GM23338 (cell line): ENCODE measurements at regions not wholly inside any gene's neighbourhood (a gene's known extent, or its start where the extent isn't known, plus 50 kb on each side); places are given as distances from the start of the nearest gene placed in this dataset.

Experiments
- ATAC-seq: fragments of 200-7000 bp; cut with Tn5 transposase; 3 replicates; pipeline ENCODE4 v1.9.1; 2020
- DNase-seq: peaks from one replicate; pipeline ENCODE4 v3.0.0-alpha.2; 2015; ENCODE audit warnings: low spot score
- H2AFZ ChIP-seq: fragments of 200-600 bp; sonication (generic); 2 replicates; pipeline ENCODE4 v1.8.0; 2016; ENCODE audit warnings: antibody characterized with exemption, mild to moderate bottlenecking, moderate library complexity
- H3F3A ChIP-seq: fragments of 200-600 bp; sonication (generic); replicated peaks from 2 replicates; pipeline ENCODE4 v1.8.0; 2017; ENCODE audit warnings: antibody characterized with exemption, mixed run types, low read depth
- H3K27ac ChIP-seq: fragments of 200-600 bp; sonication (generic); 2 replicates; pipeline ENCODE4 v1.6.1; 2016; ENCODE audit warnings: low read depth
- H3K27me3 ChIP-seq: fragments of 200-600 bp; sonication (generic); 2 replicates; pipeline ENCODE4 v1.8.0; 2016; ENCODE audit warnings: mild to moderate bottlenecking, mixed run types, moderate library complexity; ENCODE audit not compliant: insufficient read depth
- H3K36me3 ChIP-seq: fragments of 200-600 bp; sonication (generic); 2 replicates; pipeline ENCODE4 v1.8.0; 2016; ENCODE audit warnings: mild to moderate bottlenecking; ENCODE audit not compliant: insufficient read depth
- H3K4me1 ChIP-seq: fragments of 200-600 bp; sonication (generic); 2 replicates; pipeline ENCODE4 v1.8.0; 2016; ENCODE audit warnings: mild to moderate bottlenecking, moderate library complexity; ENCODE audit not compliant: insufficient read depth
- H3K4me2 ChIP-seq: fragments of 200-600 bp; sonication (generic); 2 replicates; pipeline ENCODE4 v1.7.1; 2017; ENCODE audit warnings: mixed run types
- H3K4me3 ChIP-seq: fragments of 200-600 bp; sonication (generic); 2 replicates; pipeline ENCODE4 v1.6.1; 2016; ENCODE audit warnings: mixed run types
- H3K79me2 ChIP-seq: fragments of 200-600 bp; sonication (generic); replicated peaks from 2 replicates; pipeline ENCODE4 v1.8.0; 2017; ENCODE audit warnings: mild to moderate bottlenecking; ENCODE audit not compliant: insufficient read depth
- H3K9me2 ChIP-seq: fragments of 200-600 bp; sonication (generic); 2 replicates; pipeline ENCODE4 v1.8.0; 2017; ENCODE audit not compliant: insufficient read depth
- H4K20me1 ChIP-seq: fragments of 200-600 bp; sonication (generic); replicated peaks from 2 replicates; pipeline ENCODE4 v1.8.0; 2017; ENCODE audit warnings: mild to moderate bottlenecking; ENCODE audit not compliant: insufficient read depth
- H3K27ac Mint-ChIP-seq: 2 replicates; pipeline ENCODE4 v1.8.0; 2020; ENCODE audit warnings: inconsistent platforms, mild to moderate bottlenecking, moderate library complexity, mixed read lengths
- H3K27me3 Mint-ChIP-seq: 3 replicates; pipeline ENCODE4 v1.8.0; 2022; ENCODE audit warnings: low read depth, mild to moderate bottlenecking, moderate library complexity, mixed read lengths, inconsistent platforms; ENCODE audit not compliant: insufficient read depth, poor library complexity
- H3K36me3 Mint-ChIP-seq: 3 replicates; pipeline ENCODE4 v1.8.0; 2021; ENCODE audit warnings: low read depth, mild to moderate bottlenecking, inconsistent platforms, moderate library complexity, mixed read lengths
- H3K4me1 Mint-ChIP-seq: 3 replicates; pipeline ENCODE4 v1.8.0; 2020; ENCODE audit warnings: mild to moderate bottlenecking, inconsistent platforms, mixed read lengths
- H3K4me3 Mint-ChIP-seq: 3 replicates; pipeline ENCODE4 v1.8.0; 2021; ENCODE audit warnings: moderate library complexity, mild to moderate bottlenecking, inconsistent platforms, mixed read lengths
- H3K9me3 Mint-ChIP-seq: 3 replicates; pipeline ENCODE4 v1.8.0; 2020; ENCODE audit warnings: moderate library complexity, mild to moderate bottlenecking, inconsistent platforms, mixed read lengths
- CREB1 ChIP-seq: fragments of 250-450 bp; sonication (Bioruptor Pico); IDR thresholded peaks from 2 replicates; pipeline ENCODE4 v1.5.0; 2020; ENCODE audit warnings: low read depth, mild to moderate bottlenecking, moderate library complexity
- CTCF ChIP-seq, 2 experiments: fragments of 200-600 bp in 1 of 2; sonication (generic) in 1 of 2; conservative IDR thresholded peaks; 2 replicates each; pipeline versions ENCODE4 v1.5.1 to v1.6.1; 2016 to 2017; ENCODE audit warnings: antibody characterized with exemption in 2 of 2, low read depth in 2 of 2, mild to moderate bottlenecking in 2 of 2, moderate library complexity in 1 of 2
- ETS1 ChIP-seq: IDR thresholded peaks from 2 replicates; pipeline ENCODE4 v1.6.1; 2016; ENCODE audit warnings: antibody characterized with exemption
- EZH2 ChIP-seq: fragments of 200-600 bp; sonication (generic); IDR thresholded peaks from one replicate; pipeline ENCODE4 v1.8.0; 2017; ENCODE audit warnings: antibody characterized with exemption, mild to moderate bottlenecking, low read depth; ENCODE audit not compliant: unreplicated experiment
- EZH2phosphoT487 ChIP-seq: fragments of 200-600 bp; sonication (generic); IDR thresholded peaks from one replicate; pipeline ENCODE4 v1.8.1; 2018; ENCODE audit warnings: antibody characterized with exemption; ENCODE audit not compliant: unreplicated experiment
- JUNB ChIP-seq: IDR thresholded peaks from one replicate; pipeline ENCODE4 v1.6.1; 2016; ENCODE audit warnings: antibody characterized with exemption; ENCODE audit not compliant: unreplicated experiment
- NANOG ChIP-seq: IDR thresholded peaks from 2 replicates; pipeline ENCODE4 v1.6.1; 2016; ENCODE audit warnings: antibody characterized with exemption, borderline replicate concordance
- POLR2AphosphoS5 ChIP-seq: IDR thresholded peaks from 2 replicates; pipeline ENCODE4 v1.6.1; 2016; ENCODE audit warnings: antibody characterized with exemption, low read depth
- REST ChIP-seq: IDR thresholded peaks from one replicate; pipeline ENCODE4 v1.6.1; 2018; ENCODE audit warnings: antibody characterized with exemption; ENCODE audit not compliant: unreplicated experiment
- STAT1 ChIP-seq: IDR thresholded peaks from one replicate; pipeline ENCODE4 v1.6.1; 2016; ENCODE audit warnings: antibody characterized with exemption; ENCODE audit not compliant: unreplicated experiment
- ZNF114 ChIP-seq: fragments of 250-450 bp; sonication (Bioruptor Pico); IDR thresholded peaks from 2 replicates; pipeline ENCODE4 v1.5.0; 2020; ENCODE audit warnings: mild to moderate bottlenecking, moderate library complexity
- ZNF331 ChIP-seq: fragments of 250-450 bp; sonication (Bioruptor Pico); IDR thresholded peaks from 2 replicates; pipeline ENCODE4 v1.5.0; 2020; ENCODE audit warnings: low read depth, mild to moderate bottlenecking, moderate library complexity
- ZNF462 ChIP-seq: fragments of 250-450 bp; sonication (Bioruptor Pico); IDR thresholded peaks from 2 replicates; pipeline ENCODE4 v1.5.0; 2020; ENCODE audit warnings: mild to moderate bottlenecking, moderate library complexity

- H3K4me3 Mint-ChIP-seq = no peak overlapping the region
- H3K9me2 ChIP-seq = no peaks in the 10 kb centered on the region
- no peaks in the 10 kb centered on the region for H3K36me3 Mint-ChIP-seq
- no peak overlapping the region for H3K4me2 ChIP-seq
- ATAC-seq (no peak), DNase-seq (no peak)
- no peak overlapping the region; the same call in 1 of the 2 replicates for H2AFZ ChIP-seq
- H3F3A ChIP-seq = no peaks in the 10 kb centered on the region
- H3K27me3 ChIP-seq = no peaks in the 10 kb centered on the region
- H3K27ac Mint-ChIP-seq = no peak overlapping the region
- H3K79me2 ChIP-seq = no peaks in the 10 kb centered on the region
- H3K4me3 ChIP-seq = no peak overlapping the region
- no peaks in the 10 kb centered on the region for H3K36me3 ChIP-seq
- H3K4me1 ChIP-seq = no peaks in the 10 kb centered on the region
- H3K9me3 Mint-ChIP-seq = no peaks in the 10 kb centered on the region; the same call in 2 of the 3 replicates
- no peaks in the 10 kb centered on the region for H3K27me3 Mint-ChIP-seq
- no peaks in the 10 kb centered on the region for H3K4me1 Mint-ChIP-seq
- no peak overlapping the region for H3K27ac ChIP-seq
- no peaks in the 10 kb centered on the region for H4K20me1 ChIP-seq
- TF ChIP-seq EZH2 (no peak), POLR2AphosphoS5 (no peak), ZNF462 (no peak), ZNF114 (CRISPR knock-in tag) (no peak), REST (no peak), ETS1 (no peak), EZH2phosphoT487 (no peak), NANOG (no peak), CREB1 (CRISPR knock-in tag) (no peak), CTCF (conservative IDR thresholded peaks at IDR 0.05; ENCODE audit: low read depth in 2 of 2) (no peak), STAT1 (no peak), JUNB (no peak), ZNF331 (CRISPR knock-in tag) (no peak)
Observed at GRCh38 chr6:168920289-168920688, 333.4 kb downstream of the THBS2 start.
